ENCODE measurements at regions not wholly inside any gene's neighbourhood (a gene's known extent, or its start where the extent isn't known, plus 50 kb on each side); places are given as distances from the start of the nearest gene placed in this dataset.

GRCh38 chr10:56109454-56109853 is 251.6 kb downstream of the ZWINT start:
- TF ChIP-seq, protein P1, sequence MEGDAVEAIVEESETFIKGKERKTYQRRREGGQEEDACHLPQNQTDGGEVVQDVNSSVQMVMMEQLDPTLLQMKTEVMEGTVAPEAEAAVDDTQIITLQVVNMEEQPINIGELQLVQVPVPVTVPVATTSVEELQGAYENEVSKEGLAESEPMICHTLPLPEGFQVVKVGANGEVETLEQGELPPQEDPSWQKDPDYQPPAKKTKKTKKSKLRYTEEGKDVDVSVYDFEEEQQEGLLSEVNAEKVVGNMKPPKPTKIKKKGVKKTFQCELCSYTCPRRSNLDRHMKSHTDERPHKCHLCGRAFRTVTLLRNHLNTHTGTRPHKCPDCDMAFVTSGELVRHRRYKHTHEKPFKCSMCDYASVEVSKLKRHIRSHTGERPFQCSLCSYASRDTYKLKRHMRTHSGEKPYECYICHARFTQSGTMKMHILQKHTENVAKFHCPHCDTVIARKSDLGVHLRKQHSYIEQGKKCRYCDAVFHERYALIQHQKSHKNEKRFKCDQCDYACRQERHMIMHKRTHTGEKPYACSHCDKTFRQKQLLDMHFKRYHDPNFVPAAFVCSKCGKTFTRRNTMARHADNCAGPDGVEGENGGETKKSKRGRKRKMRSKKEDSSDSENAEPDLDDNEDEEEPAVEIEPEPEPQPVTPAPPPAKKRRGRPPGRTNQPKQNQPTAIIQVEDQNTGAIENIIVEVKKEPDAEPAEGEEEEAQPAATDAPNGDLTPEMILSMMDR (IDR thresholded peaks at IDR 0.05), result no peak
- no peak for TF ChIP-seq POLR2A (IDR thresholded peaks at IDR 0.05)
- no peak for TF ChIP-seq POLR2AphosphoS5 (IDR thresholded peaks at IDR 0.05; ENCODE audit: insufficient read depth in 1 of 2, low read depth in 1 of 2)

All from vagina (tissue), 2 donors.